ENCODE measurements at regions not wholly inside any gene's neighbourhood (a gene's known extent, or its start where the extent isn't known, plus 50 kb on each side); places are given as distances from the start of the nearest gene placed in this dataset.

DNA sequence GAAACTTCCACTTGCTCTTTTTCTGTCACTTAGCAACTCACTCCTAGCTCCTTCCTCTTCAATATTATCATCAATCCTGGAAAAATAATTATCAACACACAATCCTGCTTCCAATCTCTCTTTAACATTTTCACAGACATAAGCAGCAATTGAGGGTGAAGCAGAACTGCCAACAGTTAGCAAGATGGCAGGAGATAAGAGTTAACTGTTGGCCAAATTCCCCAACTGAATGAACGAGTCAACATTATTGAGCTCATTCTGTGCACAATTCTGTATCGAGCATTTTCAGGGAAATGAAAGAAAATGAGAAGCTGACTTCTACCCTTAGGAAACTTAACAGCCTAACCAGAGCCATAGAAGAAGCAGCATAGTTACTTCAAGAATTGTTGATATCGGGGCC lies 152.0 kb downstream of the KCNA5 start:
- no peak for DNase-seq (ENCODE audit: low spot score)

DNA sequence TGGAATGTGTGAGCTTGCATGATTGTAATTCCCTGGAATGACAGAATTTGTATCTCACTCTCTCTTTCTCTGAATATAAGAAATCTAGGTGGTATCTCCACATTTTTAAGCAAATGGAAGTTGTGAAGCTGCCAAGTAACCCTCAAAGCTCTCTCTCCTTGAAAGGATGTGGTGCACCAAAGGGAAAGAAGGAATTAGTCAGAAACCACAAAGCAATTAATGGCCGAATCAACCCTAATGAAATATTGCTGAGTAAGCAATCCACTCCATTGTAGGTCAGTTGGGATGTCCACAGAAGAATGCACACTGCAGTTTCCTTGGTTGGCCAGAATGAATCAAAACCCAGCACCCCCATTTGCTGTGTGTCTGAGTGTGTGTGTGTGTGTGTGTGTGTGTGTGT lies 153.5 kb downstream of the KCNA5 start:
- no peak for DNase-seq (ENCODE audit: low spot score)

DNA sequence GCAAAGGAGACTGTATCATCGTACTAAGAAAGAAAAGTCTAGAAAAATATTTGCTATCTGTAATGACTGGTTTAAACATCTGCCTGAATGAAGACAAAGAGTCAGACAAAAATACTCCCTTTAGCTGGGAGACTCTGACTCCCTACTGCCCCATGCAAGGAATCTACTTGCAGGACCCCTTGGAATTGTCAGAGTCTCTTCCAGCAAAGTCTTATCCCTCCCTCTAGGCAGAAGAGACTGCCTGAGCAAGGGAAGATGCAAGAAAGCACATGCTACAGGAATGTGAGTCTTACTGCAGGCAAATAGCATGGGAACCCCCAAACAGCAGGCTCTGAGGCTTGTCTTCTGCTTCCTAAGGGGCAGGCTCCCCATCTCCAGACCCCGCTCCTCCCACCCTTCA lies 154.0 kb downstream of the KCNA5 start:
- DNase-seq (ENCODE audit: low spot score), result no peak

DNA sequence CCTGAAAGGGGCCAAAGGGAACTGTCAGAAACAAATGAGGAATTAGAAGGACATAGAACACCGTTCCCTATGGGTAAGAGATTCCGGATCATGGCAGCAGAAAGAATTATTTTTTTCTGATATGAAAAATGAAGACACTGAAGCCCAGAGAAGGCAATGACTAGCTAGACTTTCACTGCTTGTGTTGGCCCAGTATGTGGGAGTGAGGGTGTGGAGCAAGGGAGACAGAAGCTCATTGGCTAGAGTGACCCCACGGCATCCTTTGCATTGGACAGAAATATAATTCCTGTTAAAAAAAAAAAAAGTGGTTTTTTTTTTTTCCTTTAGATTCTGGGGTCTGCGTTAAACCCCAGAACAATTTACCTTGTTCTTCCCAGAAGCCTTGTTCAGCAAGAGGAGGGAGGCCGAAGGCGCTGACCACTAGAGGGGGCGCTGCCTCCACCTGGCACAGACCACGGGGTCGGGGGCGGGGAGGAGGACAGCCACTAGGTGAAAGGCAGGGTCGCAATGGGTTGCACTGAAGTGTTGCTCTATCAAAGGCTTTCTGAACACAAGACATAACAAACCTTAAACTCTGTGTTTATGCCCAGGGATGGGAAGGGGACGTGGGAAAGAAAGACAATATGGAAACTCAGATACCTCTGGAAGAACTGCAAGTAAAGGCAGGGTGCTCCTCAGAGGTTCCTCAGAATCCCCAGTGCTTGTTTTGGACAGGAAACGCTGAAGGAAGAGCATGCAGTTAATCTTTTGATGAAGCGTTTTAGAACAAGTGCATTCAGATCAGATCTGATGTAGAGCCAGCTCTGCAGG lies 156.8 kb downstream of the KCNA5 start:
- DNase-seq (ENCODE audit: low spot score), result peak; percentile 57

DNA sequence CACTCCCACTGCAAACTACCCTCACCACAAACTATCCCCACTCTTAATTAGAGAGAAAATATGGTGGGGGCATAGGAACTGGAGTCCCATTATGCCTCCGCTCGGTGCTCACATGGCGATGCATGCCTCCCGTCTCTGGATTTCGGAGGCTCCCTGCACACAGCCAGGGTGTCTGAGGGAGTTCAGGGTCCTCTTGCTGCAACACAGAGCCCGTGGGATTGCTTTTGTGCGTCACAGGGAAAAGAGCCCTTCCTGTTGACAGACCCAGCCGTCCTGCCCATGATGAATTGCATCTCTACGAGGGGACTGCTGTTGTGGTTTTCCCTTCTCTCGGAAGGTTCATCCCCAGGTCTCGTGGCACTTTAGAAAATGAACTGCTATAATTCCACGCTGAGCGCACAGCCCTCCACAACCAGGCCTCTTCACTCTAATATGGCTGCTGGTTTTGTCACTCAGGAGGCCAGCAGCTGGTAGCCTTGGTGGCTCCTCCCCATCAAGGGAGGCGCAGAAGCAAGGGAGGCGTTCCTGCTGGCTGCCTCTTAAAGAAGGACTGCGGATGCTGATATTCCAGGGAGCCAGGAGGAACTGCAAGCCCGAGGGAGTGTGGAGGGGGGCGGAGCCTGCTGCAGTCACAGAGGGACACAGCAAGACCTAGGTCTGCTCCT lies 158.0 kb downstream of the KCNA5 start:
- peak; percentile 34 for DNase-seq (ENCODE audit: low spot score)

DNA sequence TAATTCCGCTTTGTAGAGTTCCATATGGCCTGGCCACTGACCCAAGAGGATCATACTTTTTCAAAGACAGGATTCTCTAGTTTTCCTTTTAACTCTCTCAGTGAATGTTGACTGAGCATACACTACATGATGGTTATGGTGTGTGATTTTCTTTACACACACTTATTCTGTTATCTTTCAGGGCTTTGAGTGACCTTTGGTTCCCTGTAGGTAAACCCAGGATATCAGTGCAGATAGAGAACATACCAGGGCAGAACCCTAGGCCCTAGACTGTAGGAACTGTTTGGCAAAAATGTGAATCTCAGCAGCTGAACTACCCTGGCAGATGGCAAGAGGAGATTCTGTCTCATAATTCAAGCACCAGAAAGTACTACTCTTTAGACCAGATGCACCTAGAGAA lies 159.6 kb downstream of the KCNA5 start:
- no peak for DNase-seq (ENCODE audit: low spot score)

DNA sequence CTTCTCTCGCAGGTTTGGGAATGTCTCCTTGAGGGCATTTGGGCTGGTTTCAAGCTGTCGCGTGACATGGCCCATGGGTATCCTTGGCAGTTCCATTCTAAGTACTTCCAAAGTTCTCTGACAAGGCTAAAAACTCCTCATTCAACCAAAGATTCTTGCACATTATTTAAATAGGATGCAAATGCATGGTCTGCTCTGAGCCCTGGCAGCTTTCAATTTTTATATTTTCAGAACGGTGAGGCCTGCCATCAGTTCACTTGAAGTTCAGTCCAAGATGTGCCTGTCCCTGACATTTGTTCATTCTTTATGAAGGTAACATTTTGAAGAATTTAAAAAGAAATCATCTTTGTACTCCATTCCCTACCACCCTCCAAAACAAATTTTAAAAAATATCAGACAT lies 160.0 kb downstream of the KCNA5 start:
- no peak for DNase-seq (ENCODE audit: low spot score)

DNA sequence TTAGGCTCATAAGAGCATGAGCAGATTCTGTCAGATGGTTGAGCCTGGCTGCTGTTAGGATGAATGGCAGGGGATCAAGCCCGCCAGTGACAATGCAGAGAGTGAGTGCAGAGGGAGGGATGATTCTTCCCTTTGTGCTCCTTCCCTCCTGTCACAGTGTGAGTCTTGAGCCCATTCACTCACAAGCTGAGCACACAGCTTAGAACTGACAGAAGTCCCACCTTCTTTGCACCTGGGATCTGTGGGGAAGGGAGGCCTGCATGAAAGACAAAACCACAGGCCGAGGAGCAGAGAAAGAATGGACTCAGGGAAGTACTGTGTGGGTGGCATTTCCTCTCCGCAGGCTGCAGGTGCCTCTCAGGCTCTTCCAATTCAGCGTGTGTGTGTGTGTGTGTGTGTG lies 160.6 kb downstream of the KCNA5 start:
- DNase-seq (ENCODE audit: low spot score), result no peak

DNA sequence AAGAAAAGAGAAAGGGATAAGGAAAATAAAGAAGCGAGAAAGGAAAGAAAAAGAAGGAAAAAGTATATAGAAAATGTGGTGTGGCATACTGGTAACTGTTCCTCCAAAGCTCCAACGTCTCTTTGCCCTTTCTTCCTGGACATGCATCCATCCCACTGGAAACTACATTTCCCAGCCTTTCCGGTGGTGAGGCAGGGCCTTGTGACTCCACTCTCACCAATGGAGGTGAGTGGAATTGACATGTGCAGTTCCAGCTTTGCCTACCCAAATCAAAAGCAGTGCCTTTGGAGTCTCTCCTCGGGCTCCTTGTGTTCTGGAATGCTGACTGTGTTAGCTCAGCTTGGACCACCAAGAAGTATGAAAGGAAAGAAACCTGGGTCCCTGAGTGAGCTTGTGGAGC lies 161.2 kb downstream of the KCNA5 start:
- no peak for DNase-seq (ENCODE audit: low spot score)

DNA sequence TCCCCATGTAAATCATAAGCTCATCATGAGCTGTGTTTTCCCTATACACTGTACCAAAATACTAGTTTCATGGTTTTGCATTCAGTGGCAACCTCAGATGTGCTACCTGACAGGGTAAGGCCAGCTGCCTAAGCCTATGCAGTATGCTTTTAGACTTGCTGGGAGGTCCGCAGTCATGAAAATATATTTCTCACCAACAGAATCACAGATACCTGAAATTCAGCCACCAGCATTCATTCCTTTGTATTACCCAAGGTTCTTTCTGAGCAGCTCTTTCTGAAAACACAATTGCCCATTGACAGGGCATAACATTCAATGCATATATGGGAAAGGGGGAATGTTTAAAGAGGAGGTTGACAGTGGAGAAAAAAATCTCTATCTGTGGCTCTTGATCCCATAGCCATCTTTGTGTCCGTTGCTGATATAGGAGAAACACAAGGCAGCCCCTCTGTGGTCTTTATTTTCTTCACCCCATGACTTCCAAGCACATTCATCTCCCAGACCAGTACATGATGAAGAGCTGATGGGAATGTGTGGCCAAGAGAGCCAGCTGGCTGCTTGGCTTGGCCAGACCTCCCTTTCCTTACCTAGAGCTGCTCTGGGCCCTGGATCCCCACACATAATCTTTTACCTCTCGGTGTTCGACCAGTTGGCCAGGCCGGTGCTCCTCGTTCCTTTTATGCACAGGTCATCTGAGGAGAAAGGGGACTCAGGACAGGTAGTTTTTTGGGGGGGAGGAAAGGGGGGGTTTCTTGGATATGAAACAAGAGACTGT lies 162.9 kb downstream of the KCNA5 start:
- DNase-seq (ENCODE audit: low spot score), result no peak

DNA sequence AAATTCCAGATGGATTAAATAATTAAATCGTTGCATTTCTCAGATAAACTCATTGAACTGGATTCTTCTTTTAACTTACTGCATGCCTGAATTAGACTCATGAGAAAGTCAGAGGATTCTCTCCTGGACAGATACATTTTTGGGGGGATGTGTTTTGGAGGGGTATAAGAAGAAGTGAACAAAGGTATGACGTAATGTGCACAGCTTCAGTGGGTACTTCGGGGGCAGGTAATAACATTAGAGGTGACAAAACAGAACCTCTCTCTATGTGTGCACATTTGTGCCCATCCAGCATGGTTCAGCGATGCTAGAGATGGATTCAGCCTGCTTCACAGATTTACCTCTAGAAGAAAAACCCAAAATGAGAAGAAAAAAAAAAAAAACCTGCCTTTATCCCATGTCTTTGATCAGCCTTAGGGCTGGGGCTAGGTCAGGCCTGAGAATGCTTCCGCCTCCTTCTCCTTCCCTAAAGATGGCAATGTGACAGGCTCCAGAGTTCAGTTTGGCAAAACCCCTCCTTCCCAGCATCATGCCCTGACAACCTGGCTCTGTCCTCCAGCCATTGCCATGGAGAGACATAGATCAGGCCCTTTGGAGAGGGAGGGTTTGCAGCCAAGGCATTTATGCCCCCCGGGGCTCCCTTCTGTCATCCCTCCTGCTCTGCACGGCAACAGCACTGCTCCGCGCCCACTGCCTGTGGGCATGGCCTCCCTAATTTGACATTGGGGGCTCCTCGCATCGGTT lies 166.7 kb downstream of the KCNA5 start:
- DNase-seq (ENCODE audit: low spot score), result no peak

DNA sequence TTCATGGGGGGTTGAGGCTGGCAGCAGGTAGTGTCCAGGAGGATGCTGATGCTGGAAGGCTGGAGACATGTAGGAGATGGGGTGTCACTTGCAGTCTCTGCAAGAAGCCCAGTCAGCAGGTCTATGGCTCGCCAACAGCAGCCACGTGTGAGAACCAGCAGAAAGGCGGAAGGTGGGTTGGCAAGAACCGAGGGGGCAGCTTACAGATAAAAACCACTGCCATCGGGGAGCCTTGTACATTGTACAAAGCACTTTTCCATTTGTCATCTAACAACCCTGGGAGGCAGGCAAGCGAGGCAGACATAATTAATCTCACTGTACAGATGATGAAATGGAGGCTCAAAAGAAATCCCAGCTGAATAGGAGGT lies 167.2 kb downstream of the KCNA5 start:
- no peak for DNase-seq (ENCODE audit: low spot score)

DNA sequence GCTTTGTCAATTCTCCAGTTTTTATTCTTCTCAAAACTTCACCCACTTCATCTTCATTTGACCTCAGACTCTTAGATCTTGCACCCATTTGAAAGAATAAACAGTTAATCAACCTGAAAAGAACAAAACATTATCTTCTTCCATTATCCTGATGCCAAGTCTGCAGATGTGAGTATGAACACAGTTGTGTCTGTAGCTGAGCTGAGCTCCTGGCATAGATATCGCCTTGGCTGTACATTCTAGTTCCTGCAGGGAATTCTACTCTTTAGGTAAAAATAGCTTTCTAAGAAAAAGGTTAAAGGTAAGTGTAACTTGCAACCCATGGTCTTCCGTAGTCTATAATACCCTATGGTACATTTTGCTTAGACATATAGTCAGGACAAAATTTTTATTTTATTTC lies 169.7 kb downstream of the KCNA5 start:
- DNase-seq (ENCODE audit: low spot score), result no peak

DNA sequence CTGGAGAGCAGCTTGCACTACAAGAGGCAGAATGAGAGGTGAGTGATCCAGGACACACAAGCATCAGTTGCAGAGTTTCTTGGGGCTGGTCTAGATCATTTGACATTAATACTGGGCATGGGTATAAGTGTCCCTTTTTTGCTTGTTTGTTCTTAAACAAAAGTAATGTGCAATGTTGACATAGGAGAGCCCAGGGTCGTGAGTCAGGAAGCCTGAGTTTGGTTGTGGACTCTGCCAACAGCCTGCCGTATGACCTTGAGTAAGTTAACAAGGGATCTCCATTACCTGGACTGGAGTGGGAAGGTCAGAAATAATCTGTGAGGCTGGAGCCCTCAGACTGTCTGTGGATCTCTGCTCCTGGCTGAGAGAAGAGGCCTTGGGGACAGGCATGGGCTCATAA lies 170.3 kb downstream of the KCNA5 start:
- DNase-seq (ENCODE audit: low spot score), result no peak

DNA sequence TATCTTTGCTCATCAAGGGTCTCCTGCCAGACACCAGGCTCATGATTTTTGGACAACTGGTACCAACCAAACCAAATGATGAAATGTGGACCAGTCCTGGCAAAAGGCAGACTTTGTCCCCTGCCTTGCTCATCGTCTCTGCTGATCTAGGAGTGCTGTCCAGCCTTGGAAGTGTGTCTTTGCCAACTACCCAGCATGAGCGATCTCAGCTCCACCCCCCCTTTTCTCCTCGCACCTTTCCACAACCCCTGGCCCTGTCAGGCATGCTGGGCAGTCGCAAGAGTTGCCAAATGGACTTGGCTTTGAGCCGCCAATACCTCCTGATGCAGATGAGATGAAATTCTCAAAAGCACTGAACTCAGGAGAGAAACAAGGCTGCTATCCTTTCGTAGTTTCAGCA lies 174.3 kb downstream of the KCNA5 start:
- no peak for DNase-seq (ENCODE audit: low spot score)

DNA sequence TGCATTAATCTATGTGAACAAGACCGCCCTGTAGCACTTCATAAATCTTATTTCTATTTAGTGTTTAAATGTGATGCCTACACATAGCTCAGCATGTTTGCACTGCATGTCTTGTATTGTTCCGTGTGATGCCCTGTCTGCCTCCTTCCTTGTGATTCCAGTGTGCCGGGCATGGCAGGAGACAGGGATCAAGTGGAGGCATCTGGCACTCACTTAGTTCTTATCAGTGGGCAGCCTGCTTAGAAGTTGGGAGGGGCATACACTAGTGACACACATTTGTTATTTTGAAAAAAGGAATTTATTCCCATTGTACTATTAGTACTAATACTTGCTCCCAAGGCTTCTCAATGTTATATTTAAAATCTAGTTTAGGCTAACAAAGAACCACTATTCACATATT lies 176.4 kb downstream of the KCNA5 start:
- no peak for DNase-seq (ENCODE audit: low spot score)

DNA sequence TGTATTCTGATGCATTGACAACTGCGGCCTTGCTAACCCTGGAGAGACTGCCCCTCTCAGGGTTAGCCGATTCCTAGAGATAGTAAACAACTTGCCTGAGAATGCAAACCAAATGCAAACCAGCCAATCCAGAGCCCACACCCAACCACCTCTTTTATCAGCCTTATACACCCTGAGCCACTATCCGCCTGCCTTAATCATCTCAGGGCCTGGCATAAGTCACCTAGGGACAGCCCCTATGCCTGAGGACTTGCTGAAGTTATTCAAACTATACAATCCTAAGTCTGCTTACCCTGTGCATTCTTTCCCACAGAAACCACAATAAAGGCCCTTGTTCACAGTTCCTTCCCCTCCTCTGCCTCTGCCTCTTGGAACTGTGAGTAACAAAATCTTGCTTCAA lies 177.2 kb downstream of the KCNA5 start:
- no peak for DNase-seq (ENCODE audit: low spot score)

DNA sequence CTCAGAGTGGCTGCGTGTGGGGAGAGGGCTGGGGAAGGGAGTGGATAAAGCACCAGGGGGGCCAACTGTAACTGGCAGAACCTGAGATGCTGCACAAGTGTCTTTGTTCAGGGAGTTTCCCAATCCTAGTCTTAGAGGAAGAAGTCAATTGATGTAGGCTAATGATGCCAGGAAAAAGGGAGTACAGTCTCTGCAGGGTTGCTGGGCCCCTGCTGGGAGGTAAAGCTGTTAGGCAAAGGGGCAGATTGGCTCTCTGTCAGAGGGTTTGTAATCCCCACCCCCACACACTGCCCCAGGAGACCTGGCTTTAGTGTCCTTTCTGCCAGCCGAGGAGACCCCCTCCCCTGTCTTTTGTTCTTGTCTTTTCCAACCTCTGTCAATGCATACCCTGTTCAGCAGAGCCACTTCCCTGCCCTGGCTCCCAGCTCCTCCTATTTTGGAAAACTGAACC lies 178.4 kb downstream of the KCNA5 start:
- no peak for DNase-seq (ENCODE audit: low spot score)

DNA sequence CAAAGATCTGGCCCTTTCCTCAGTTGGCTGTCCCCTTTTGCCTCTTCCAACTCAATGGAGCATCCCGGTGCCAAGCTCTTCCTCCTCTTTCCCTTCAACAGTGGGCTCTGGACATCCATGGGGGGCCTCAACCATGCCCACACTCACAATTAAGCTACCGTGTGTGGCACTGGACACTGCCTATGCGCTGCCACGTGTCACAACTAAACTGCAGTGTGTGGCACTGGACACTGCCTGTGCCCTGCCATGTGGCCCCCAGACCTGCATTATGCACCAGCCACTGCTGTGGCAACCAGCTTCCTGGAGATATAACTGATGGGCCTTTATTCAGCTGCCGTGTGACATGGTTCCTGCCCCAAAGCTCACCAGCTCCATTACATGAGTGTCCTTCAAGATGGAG lies 179.1 kb downstream of the KCNA5 start:
- DNase-seq (ENCODE audit: low spot score), result no peak

DNA sequence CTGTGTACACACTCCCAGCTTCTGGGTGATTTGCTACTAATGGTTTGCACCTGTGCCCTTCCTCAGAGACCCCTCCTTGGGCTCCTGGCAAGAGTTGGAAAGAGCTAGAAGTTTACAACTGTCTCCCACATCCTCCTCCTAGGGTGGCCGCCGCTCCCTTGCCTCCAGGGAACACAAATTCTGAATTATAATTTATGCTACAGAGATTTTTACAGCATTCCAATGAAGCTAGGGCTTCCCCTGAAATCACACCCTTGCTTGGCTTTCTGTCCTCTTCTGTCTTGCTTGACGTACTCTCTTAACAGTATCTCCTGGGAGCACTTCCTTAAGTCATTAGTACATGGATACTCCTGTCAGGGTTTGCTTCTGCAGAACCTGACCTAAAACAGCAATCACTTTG lies 180.2 kb downstream of the KCNA5 start:
- DNase-seq (ENCODE audit: low spot score), result no peak

DNA sequence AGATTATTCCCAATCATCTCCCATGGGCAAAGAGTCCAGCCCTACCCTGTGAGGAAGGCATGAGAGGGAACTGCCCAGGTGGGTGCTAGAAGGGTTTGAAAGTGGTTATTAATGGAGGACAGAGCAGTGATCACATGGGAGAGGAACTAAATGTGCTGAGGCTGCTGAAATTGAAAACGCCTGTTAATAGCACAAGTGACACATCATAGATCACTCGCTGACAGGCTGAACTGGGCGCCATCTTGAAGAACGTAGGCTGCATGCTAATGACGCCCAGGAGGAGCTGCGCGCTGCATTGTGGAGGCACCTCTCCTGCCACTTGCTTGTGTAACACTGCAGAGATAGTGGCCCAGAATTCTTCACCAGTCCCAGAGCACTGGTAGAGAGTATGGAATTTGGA lies 182.9 kb downstream of the KCNA5 start:
- no peak for DNase-seq (ENCODE audit: low spot score)

Data from HT-29 (cell line).